ENCODE measurements at regions not wholly inside any gene's neighbourhood (a gene's known extent, or its start where the extent isn't known, plus 50 kb on each side); places are given as distances from the start of the nearest gene placed in this dataset.

- no peak for TF ChIP-seq CTCF (conservative IDR thresholded peaks at IDR 0.05; ENCODE audit: low read length)
- no peak for TF ChIP-seq EZH2phosphoT487 (IDR thresholded peaks at IDR 0.05; ENCODE audit: borderline replicate concordance, low read depth, low read length)
These were observed 100.8 kb upstream of the WASF3 start for GRCh38 chr13:26456650-26457049.

Measured in OCI-LY7 (cell line).